ENCODE measurements at regions not wholly inside any gene's neighbourhood (a gene's known extent, or its start where the extent isn't known, plus 50 kb on each side); places are given as distances from the start of the nearest gene placed in this dataset.

DNA sequence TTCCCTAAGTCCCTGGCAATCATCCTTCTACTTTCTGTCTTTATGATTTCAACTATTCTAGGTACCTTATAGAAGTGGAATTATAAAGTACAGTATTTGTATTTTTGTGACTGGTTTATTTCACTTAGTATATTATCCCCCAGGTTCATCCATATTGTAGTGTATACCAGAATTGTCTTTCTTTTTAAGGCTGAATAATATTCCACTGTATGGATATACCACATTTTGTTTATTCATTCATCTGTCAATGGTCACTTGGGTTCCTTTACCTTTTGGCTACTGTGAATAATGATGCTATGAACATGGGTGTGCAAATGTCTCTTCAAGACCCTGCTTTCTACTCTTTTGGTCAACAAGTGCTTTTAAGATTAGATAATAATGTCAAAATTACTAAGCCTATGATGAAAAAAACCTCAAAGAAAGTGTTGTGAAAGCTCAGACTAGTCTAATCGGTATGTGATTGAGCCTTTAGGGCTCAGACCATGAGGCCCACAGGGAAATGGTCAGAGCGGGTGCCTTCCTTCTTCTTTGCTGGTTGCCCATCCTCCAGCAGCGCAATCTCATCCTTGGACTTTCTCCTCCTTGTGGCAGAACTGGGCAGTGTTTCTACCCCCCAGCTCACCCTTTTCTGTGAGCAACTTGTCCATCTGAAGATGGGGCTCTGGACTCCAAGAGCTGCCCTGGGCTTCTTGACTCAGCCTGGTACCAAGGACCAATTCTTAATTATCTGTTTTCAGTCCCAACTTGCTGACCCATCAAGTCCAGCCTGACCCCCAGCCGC is 105.4 kb downstream of the TTC8 start:
- H2AK5ac ChIP-seq (ENCODE audit: low read depth, low read length), result no peak overlapping the region
- no peaks in the 10 kb centered on the region for H3K27me3 ChIP-seq (ENCODE audit: control insufficient read depth in 3 of 3, insufficient read depth in 3 of 3, low read depth in 1 of 3, low read length in 3 of 3)
- no peak overlapping the region for H3K14ac ChIP-seq (ENCODE audit: low read length)
- H2BK12ac ChIP-seq (ENCODE audit: low read length), result no peak overlapping the region
- no peak overlapping the region for H3K4ac ChIP-seq (ENCODE audit: low read length)
- H3K4me3 ChIP-seq (ENCODE audit: low read length in 2 of 2), result no peak overlapping the region
- H2BK120ac ChIP-seq (ENCODE audit: low read depth, low read length), result no peak overlapping the region
- H3K9me3 ChIP-seq (replicated peaks in 1 of 2; ENCODE audit: control insufficient read depth in 2 of 2, insufficient read depth in 1 of 2, low read depth in 1 of 2, low read length in 2 of 2), result no peaks in the 10 kb centered on the region
- H3K79me1 ChIP-seq (ENCODE audit: low read depth, low read length), result no peaks in the 10 kb centered on the region
- H3K4me1 ChIP-seq (ENCODE audit: control insufficient read depth in 2 of 2, insufficient read depth in 1 of 2, low read depth in 1 of 2, low read length in 2 of 2), result peaks cover 3 to 14% of the 10 kb centered on the region in 2 donors
- no peaks in the 10 kb centered on the region for H3K36me3 ChIP-seq (replicated peaks in 1 of 2; ENCODE audit: control insufficient read depth in 2 of 2, insufficient read depth in 2 of 2, low read length in 2 of 2)
- no peak overlapping the region for H3K27ac ChIP-seq (replicated peaks; ENCODE audit: low read length)
- H3K4me2 ChIP-seq (ENCODE audit: insufficient read depth, low read length, poor library complexity, severe bottlenecking), result no peak overlapping the region
- no peak overlapping the region for H3K9ac ChIP-seq (ENCODE audit: low read depth, low read length, poor library complexity)
- DNase-seq (ENCODE audit: low spot score), result no peak
- no peak overlapping the region for H2BK5ac ChIP-seq (ENCODE audit: low read length)
- H2AFZ ChIP-seq (ENCODE audit: low read length), result no peak overlapping the region
- no CpG with 5 or more reads among the region's 4 CpGs for WGBS, 2 donors (ENCODE audit: extremely low coverage in 2 of 2, insufficient read length in 2 of 2, insufficient replicate concordance in 1 of 2)
- no peak overlapping the region for H2BK15ac ChIP-seq (ENCODE audit: low read length)
- H4K8ac ChIP-seq (ENCODE audit: low read depth, low read length), result no peak overlapping the region
- no peak overlapping the region for H4K91ac ChIP-seq (ENCODE audit: low read depth, low read length, poor library complexity)
- H3K23ac ChIP-seq (ENCODE audit: low read depth, low read length, poor library complexity), result no peak overlapping the region
- no peak overlapping the region for H3K18ac ChIP-seq (ENCODE audit: low read length)

DNA sequence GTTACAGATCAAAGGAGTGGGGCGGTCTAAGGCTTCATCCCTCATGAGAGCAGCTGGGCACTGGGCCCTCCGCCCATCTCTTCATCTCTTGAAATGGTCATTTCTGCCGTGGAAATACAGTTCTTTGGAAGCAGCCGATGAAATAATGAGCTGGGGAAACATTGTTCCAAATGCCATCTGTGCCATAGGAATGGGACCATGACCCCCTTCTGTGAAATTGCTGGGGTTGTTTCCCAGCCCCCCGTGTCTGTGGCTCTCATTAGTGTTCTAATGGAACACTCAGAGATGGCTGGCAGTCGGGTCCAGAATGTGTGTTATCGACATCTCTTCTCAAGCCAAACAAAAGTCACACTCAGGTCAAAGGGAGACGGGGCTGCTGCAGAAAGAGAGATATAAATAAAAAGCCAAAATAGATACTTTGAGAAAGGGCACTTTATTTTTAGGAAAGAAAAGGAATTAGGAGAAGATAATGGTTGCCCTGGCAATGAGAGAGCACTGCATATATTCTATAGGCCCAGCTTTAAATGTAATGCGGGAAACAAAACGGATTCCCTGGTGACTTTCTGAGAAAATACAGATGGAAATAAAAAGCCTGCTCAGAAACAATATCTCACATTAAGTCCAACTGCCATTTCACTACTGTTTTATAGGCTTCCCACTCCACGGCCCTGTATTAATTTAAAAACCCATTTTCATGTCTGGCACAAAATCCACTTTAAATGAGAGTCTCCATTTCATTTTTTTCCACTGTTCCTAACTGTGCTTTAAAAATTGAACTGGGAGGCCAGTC is 107.1 kb downstream of the TTC8 start:
- peak overlapping the region; percentile 15 for H2AFZ ChIP-seq (ENCODE audit: low read length)
- no peaks in the 10 kb centered on the region for H3K79me1 ChIP-seq (ENCODE audit: low read depth, low read length)
- H4K8ac ChIP-seq (ENCODE audit: low read depth, low read length), result no peak overlapping the region
- no peak overlapping the region for H2AK5ac ChIP-seq (ENCODE audit: low read depth, low read length)
- H2BK15ac ChIP-seq (ENCODE audit: low read length), result no peak overlapping the region
- no peak overlapping the region for H3K4ac ChIP-seq (ENCODE audit: low read length)
- no peak overlapping the region for H3K9ac ChIP-seq (ENCODE audit: low read depth, low read length, poor library complexity)
- no peaks in the 10 kb centered on the region for H3K36me3 ChIP-seq (replicated peaks in 1 of 2; ENCODE audit: control insufficient read depth in 2 of 2, insufficient read depth in 2 of 2, low read length in 2 of 2)
- no peak overlapping the region for H2BK12ac ChIP-seq (ENCODE audit: low read length)
- H2BK5ac ChIP-seq (ENCODE audit: low read length), result no peak overlapping the region
- no peak overlapping the region for H3K18ac ChIP-seq (ENCODE audit: low read length)
- no peak overlapping the region for H3K4me3 ChIP-seq (ENCODE audit: low read length in 2 of 2)
- H4K91ac ChIP-seq (ENCODE audit: low read depth, low read length, poor library complexity), result no peak overlapping the region
- peaks cover 3 to 14% of the 10 kb centered on the region in 2 donors for H3K4me1 ChIP-seq (ENCODE audit: control insufficient read depth in 2 of 2, insufficient read depth in 1 of 2, low read depth in 1 of 2, low read length in 2 of 2)
- no peaks in the 10 kb centered on the region for H3K27me3 ChIP-seq (ENCODE audit: control insufficient read depth in 3 of 3, insufficient read depth in 3 of 3, low read depth in 1 of 3, low read length in 3 of 3)
- no peak overlapping the region for H3K4me2 ChIP-seq (ENCODE audit: insufficient read depth, low read length, poor library complexity, severe bottlenecking)
- DNase-seq (ENCODE audit: low spot score), result no peak
- H3K9me3 ChIP-seq (replicated peaks in 1 of 2; ENCODE audit: control insufficient read depth in 2 of 2, insufficient read depth in 1 of 2, low read depth in 1 of 2, low read length in 2 of 2), result no peaks in the 10 kb centered on the region
- H2BK120ac ChIP-seq (ENCODE audit: low read depth, low read length), result no peak overlapping the region
- H3K23ac ChIP-seq (ENCODE audit: low read depth, low read length, poor library complexity), result no peak overlapping the region
- H3K27ac ChIP-seq (replicated peaks; ENCODE audit: low read length), result no peak overlapping the region
- no peak overlapping the region for H3K14ac ChIP-seq (ENCODE audit: low read length)
- WGBS, 2 donors (ENCODE audit: extremely low coverage in 2 of 2, insufficient read length in 2 of 2, insufficient replicate concordance in 1 of 2), result no CpG with 5 or more reads among the region's 11 CpGs

DNA sequence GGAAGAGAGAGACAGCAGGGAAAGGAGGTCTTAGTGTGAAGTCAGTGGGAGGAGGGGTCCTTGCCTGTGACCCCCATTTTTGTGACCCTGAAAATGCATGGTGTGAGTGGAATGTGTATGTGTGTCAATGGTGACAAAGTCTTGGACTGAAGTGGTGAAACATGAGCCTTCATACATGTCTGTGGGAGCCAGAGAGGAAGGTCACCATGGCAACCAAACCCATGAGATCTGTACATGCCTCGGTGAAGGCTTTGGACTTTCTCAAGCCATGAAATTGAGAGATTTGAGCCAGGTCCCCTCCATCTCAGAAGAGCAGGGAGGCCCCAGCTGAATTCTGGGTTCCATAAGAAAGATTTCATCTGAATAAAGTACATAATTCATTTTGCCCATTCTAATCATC is 108.7 kb downstream of the TTC8 start:
- H3K27me3 ChIP-seq (ENCODE audit: control insufficient read depth in 3 of 3, insufficient read depth in 3 of 3, low read depth in 1 of 3, low read length in 3 of 3), result no peaks in the 10 kb centered on the region
- DNase-seq (ENCODE audit: low spot score), result no peak
- no peaks in the 10 kb centered on the region for H3K36me3 ChIP-seq (replicated peaks in 1 of 2; ENCODE audit: control insufficient read depth in 2 of 2, insufficient read depth in 2 of 2, low read length in 2 of 2)
- no peak overlapping the region for H2BK12ac ChIP-seq (ENCODE audit: low read length)
- no peak overlapping the region for H3K27ac ChIP-seq (replicated peaks; ENCODE audit: low read length)
- no peak overlapping the region for H2AK5ac ChIP-seq (ENCODE audit: low read depth, low read length)
- no CpG with 5 or more reads among the region's 1 CpG for WGBS, 2 donors (ENCODE audit: extremely low coverage in 2 of 2, insufficient read length in 2 of 2, insufficient replicate concordance in 1 of 2)
- H3K23ac ChIP-seq (ENCODE audit: low read depth, low read length, poor library complexity), result no peak overlapping the region
- H3K4me2 ChIP-seq (ENCODE audit: insufficient read depth, low read length, poor library complexity, severe bottlenecking), result no peak overlapping the region
- no peak overlapping the region for H3K14ac ChIP-seq (ENCODE audit: low read length)
- H2BK120ac ChIP-seq (ENCODE audit: low read depth, low read length), result no peak overlapping the region
- peaks cover 4 to 14% of the 10 kb centered on the region in 2 donors for H3K4me1 ChIP-seq (ENCODE audit: control insufficient read depth in 2 of 2, insufficient read depth in 1 of 2, low read depth in 1 of 2, low read length in 2 of 2)
- H4K8ac ChIP-seq (ENCODE audit: low read depth, low read length), result no peak overlapping the region
- H2AFZ ChIP-seq (ENCODE audit: low read length), result no peak overlapping the region
- H3K9ac ChIP-seq (ENCODE audit: low read depth, low read length, poor library complexity), result no peak overlapping the region
- H2BK5ac ChIP-seq (ENCODE audit: low read length), result no peak overlapping the region
- H2BK15ac ChIP-seq (ENCODE audit: low read length), result no peak overlapping the region
- H4K91ac ChIP-seq (ENCODE audit: low read depth, low read length, poor library complexity), result no peak overlapping the region
- H3K18ac ChIP-seq (ENCODE audit: low read length), result no peak overlapping the region
- H3K9me3 ChIP-seq (replicated peaks in 1 of 2; ENCODE audit: control insufficient read depth in 2 of 2, insufficient read depth in 1 of 2, low read depth in 1 of 2, low read length in 2 of 2), result peaks cover 0 to 1% of the 10 kb centered on the region in 2 donors
- H3K4me3 ChIP-seq (ENCODE audit: low read length in 2 of 2), result peak overlapping the region in 1 of 2 donors; percentile 3
- H3K4ac ChIP-seq (ENCODE audit: low read length), result no peak overlapping the region
- H3K79me1 ChIP-seq (ENCODE audit: low read depth, low read length), result no peaks in the 10 kb centered on the region

DNA sequence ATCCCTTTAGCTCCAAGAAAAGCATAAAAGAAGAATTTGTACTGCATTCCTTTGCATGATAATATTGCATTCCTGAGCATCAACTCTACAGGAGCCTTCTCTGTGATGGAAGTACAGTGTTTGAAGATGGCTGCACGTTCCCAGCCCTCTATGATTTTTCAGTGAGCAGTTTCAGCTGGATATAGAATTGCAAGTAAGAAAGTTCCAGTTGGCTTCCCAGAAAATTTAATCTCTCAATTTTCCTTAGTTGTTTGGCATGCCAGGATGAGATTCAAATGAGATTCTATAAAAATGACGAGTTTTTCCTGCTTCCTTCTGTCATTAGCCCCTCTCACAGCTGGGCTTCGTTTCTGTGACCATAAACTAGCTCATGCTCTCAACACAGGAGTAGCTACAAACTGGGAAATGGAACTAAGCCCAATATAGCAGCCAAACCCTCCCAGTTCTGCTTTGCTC is 109.9 kb downstream of the TTC8 start:
- no CpG with 5 or more reads among the region's 3 CpGs for WGBS, 2 donors (ENCODE audit: extremely low coverage in 2 of 2, insufficient read length in 2 of 2, insufficient replicate concordance in 1 of 2)
- Histone ChIP-seq H2BK5ac (ENCODE audit: low read length) (no peak overlapping the region), H2AFZ (ENCODE audit: low read length) (no peak overlapping the region), H3K9me3 (replicated peaks in 1 of 2; ENCODE audit: control insufficient read depth in 2 of 2, insufficient read depth in 1 of 2, low read depth in 1 of 2, low read length in 2 of 2) (peaks cover 0 to 1% of the 10 kb centered on the region in 2 donors), H3K27me3 (ENCODE audit: control insufficient read depth in 3 of 3, insufficient read depth in 3 of 3, low read depth in 1 of 3, low read length in 3 of 3) (no peaks in the 10 kb centered on the region), H4K8ac (ENCODE audit: low read depth, low read length) (no peak overlapping the region), H3K36me3 (replicated peaks in 1 of 2; ENCODE audit: control insufficient read depth in 2 of 2, insufficient read depth in 2 of 2, low read length in 2 of 2) (no peaks in the 10 kb centered on the region), H2BK15ac (ENCODE audit: low read length) (no peak overlapping the region), H4K91ac (ENCODE audit: low read depth, low read length, poor library complexity) (no peak overlapping the region), H3K4me3 (ENCODE audit: low read length in 2 of 2) (no peak overlapping the region), H3K79me1 (ENCODE audit: low read depth, low read length) (no peaks in the 10 kb centered on the region), H3K27ac (replicated peaks; ENCODE audit: low read length) (no peak overlapping the region), H2BK120ac (ENCODE audit: low read depth, low read length) (no peak overlapping the region), H3K14ac (ENCODE audit: low read length) (no peak overlapping the region), H3K4ac (ENCODE audit: low read length) (no peak overlapping the region), H2BK12ac (ENCODE audit: low read length) (no peak overlapping the region), H3K23ac (ENCODE audit: low read depth, low read length, poor library complexity) (no peak overlapping the region), H2AK5ac (ENCODE audit: low read depth, low read length) (no peak overlapping the region), H3K4me2 (ENCODE audit: insufficient read depth, low read length, poor library complexity, severe bottlenecking) (no peak overlapping the region), H3K9ac (ENCODE audit: low read depth, low read length, poor library complexity) (no peak overlapping the region), H3K4me1 (ENCODE audit: control insufficient read depth in 2 of 2, insufficient read depth in 1 of 2, low read depth in 1 of 2, low read length in 2 of 2) (peaks cover 4 to 14% of the 10 kb centered on the region in 2 donors), H3K18ac (ENCODE audit: low read length) (no peak overlapping the region)
- no peak for DNase-seq (ENCODE audit: low spot score)

Measured in neuronal stem cell (in vitro differentiated cells).